ENCODE measurements at regions not wholly inside any gene's neighbourhood (a gene's known extent, or its start where the extent isn't known, plus 50 kb on each side); places are given as distances from the start of the nearest gene placed in this dataset.

GRCh38 chr6:792662-793061 is 99.7 kb upstream of the EXOC2 start:
- no peaks in the 10 kb centered on the region for H3K9me2 ChIP-seq (ENCODE audit: insufficient read depth)
- DNase-seq (ENCODE audit: low read depth, low spot score): no peak
- no peak overlapping the region for H3K9ac ChIP-seq (ENCODE audit: low read length)
- CTCF ChIA-PET: no interaction called here
- BruUV-seq (replicated peaks): no TSS peak
- RAD21 ChIA-PET (ENCODE audit: low non-redundant PET in 1 of 2, low total read pairs in 2 of 2, uncharacterized antibody in 2 of 2, unreplicated experiment in 2 of 2): no interaction called here
- H4K20me1 ChIP-seq (ENCODE audit: insufficient read depth): no peaks in the 10 kb centered on the region
- H3K4me3 ChIP-seq (replicated peaks in 1 of 2; ENCODE audit: low read depth in 1 of 2, low read length in 2 of 2): no peak overlapping the region
- no peak for ATAC-seq
- H2AFZ ChIP-seq (ENCODE audit: low read depth, low read length, poor library complexity, severe bottlenecking): no peak overlapping the region
- no peak overlapping the region for H3K27ac ChIP-seq (ENCODE audit: low read depth, low read length)
- H3K4me2 ChIP-seq (ENCODE audit: low read length): no peak overlapping the region
- H3K9me3 ChIP-seq (ENCODE audit: control insufficient read depth in 1 of 2, insufficient read depth in 1 of 2, low read depth in 1 of 2, low read length in 2 of 2): no peaks in the 10 kb centered on the region
- no peaks in the 10 kb centered on the region for H3K79me2 ChIP-seq (ENCODE audit: insufficient read depth, low read length)
- intact Hi-C loops (cut with micrococcal nuclease): no loop called here
- H3K36me3 ChIP-seq (ENCODE audit: control insufficient read depth in 1 of 2, insufficient read depth in 2 of 2, low read length in 2 of 2): no peaks in the 10 kb centered on the region
- TF ChIP-seq ZFX (IDR thresholded peaks at IDR 0.05): no peak
- no peaks in the 10 kb centered on the region for H3K4me1 ChIP-seq (ENCODE audit: control insufficient read depth in 1 of 2, insufficient read depth in 2 of 2, low read length in 2 of 2)
- POLR2A ChIA-PET: no interaction called here
- H3K27me3 ChIP-seq (ENCODE audit: insufficient read depth, low read length): peaks cover 22% of the 10 kb centered on the region

DNA sequence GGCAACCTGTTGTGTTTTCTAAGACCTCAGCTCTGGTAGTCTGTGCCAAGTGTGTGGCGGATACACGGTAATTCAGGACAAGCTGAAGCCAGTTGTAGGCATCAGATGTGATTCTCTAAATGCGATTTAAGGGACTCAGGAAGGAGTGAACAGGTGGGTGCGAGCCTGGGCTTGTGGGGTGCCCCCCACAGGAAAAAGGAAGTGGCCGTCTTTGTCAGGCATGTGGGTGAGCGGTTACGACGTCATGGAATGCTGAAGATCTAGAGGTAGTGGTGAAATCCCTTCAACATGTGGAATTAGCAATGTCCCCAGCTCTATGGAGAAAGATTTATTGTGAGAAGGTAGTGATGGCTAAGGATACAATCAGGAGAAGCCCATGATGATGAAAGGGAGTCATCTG is 95.1 kb upstream of the EXOC2 start:
- ATAC-seq: no peak
- DNase-seq (ENCODE audit: low read depth, low spot score): no peak
- no peak overlapping the region for H2AFZ ChIP-seq (ENCODE audit: low read depth, low read length, poor library complexity, severe bottlenecking)
- no peaks in the 10 kb centered on the region for H3K9me3 ChIP-seq (ENCODE audit: control insufficient read depth in 1 of 2, insufficient read depth in 1 of 2, low read depth in 1 of 2, low read length in 2 of 2)
- TF ChIP-seq ZBTB33 (IDR thresholded peaks at IDR 0.05; ENCODE audit: extremely low read depth, insufficient replicate concordance, low read length) (no peak), EZH2phosphoT487 (IDR thresholded peaks at IDR 0.05; ENCODE audit: borderline replicate concordance) (no peak), MAX (IDR thresholded peaks at IDR 0.05) (no peak), JUND (IDR thresholded peaks at IDR 0.05) (no peak), SIN3A (IDR thresholded peaks at IDR 0.05; ENCODE audit: low read depth) (no peak), ZNF274 (IDR thresholded peaks at IDR 0.05; ENCODE audit: low read depth, low read length) (no peak)
- TF ChIP-seq, protein P1, sequence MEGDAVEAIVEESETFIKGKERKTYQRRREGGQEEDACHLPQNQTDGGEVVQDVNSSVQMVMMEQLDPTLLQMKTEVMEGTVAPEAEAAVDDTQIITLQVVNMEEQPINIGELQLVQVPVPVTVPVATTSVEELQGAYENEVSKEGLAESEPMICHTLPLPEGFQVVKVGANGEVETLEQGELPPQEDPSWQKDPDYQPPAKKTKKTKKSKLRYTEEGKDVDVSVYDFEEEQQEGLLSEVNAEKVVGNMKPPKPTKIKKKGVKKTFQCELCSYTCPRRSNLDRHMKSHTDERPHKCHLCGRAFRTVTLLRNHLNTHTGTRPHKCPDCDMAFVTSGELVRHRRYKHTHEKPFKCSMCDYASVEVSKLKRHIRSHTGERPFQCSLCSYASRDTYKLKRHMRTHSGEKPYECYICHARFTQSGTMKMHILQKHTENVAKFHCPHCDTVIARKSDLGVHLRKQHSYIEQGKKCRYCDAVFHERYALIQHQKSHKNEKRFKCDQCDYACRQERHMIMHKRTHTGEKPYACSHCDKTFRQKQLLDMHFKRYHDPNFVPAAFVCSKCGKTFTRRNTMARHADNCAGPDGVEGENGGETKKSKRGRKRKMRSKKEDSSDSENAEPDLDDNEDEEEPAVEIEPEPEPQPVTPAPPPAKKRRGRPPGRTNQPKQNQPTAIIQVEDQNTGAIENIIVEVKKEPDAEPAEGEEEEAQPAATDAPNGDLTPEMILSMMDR (IDR thresholded peaks at IDR 0.05 in 2 of 3, conservative IDR thresholded peaks at IDR 0.05 in 1 of 3; ENCODE audit: borderline replicate concordance in 1 of 3, insufficient read depth in 1 of 3, low read depth in 2 of 3, low read length in 2 of 3): no peak
- TF ChIP-seq, protein P2, sequence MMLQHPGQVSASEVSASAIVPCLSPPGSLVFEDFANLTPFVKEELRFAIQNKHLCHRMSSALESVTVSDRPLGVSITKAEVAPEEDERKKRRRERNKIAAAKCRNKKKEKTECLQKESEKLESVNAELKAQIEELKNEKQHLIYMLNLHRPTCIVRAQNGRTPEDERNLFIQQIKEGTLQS (IDR thresholded peaks at IDR 0.05): no peak
- TF ChIP-seq, protein P3, sequence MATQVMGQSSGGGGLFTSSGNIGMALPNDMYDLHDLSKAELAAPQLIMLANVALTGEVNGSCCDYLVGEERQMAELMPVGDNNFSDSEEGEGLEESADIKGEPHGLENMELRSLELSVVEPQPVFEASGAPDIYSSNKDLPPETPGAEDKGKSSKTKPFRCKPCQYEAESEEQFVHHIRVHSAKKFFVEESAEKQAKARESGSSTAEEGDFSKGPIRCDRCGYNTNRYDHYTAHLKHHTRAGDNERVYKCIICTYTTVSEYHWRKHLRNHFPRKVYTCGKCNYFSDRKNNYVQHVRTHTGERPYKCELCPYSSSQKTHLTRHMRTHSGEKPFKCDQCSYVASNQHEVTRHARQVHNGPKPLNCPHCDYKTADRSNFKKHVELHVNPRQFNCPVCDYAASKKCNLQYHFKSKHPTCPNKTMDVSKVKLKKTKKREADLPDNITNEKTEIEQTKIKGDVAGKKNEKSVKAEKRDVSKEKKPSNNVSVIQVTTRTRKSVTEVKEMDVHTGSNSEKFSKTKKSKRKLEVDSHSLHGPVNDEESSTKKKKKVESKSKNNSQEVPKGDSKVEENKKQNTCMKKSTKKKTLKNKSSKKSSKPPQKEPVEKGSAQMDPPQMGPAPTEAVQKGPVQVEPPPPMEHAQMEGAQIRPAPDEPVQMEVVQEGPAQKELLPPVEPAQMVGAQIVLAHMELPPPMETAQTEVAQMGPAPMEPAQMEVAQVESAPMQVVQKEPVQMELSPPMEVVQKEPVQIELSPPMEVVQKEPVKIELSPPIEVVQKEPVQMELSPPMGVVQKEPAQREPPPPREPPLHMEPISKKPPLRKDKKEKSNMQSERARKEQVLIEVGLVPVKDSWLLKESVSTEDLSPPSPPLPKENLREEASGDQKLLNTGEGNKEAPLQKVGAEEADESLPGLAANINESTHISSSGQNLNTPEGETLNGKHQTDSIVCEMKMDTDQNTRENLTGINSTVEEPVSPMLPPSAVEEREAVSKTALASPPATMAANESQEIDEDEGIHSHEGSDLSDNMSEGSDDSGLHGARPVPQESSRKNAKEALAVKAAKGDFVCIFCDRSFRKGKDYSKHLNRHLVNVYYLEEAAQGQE (IDR thresholded peaks at IDR 0.05; ENCODE audit: low read depth): no peak
- H3K9me2 ChIP-seq (ENCODE audit: insufficient read depth): no peaks in the 10 kb centered on the region
- ChIA-PET CTCF (interaction anchor here (1.3 kb wide), 1 partner anchor 66 kb away, joined by 3 read pairs; no protein-coding TSS in a partner anchor), POLR2A (no interaction called here), RAD21 (ENCODE audit: low non-redundant PET in 1 of 2, low total read pairs in 2 of 2, uncharacterized antibody in 2 of 2, unreplicated experiment in 2 of 2) (no interaction called here)
- no peak overlapping the region for H3K9ac ChIP-seq (ENCODE audit: low read length)
- H3K79me2 ChIP-seq (ENCODE audit: insufficient read depth, low read length): no peaks in the 10 kb centered on the region
- no peak overlapping the region for H3K4me3 ChIP-seq (replicated peaks in 1 of 2; ENCODE audit: low read depth in 1 of 2, low read length in 2 of 2)
- no peak overlapping the region for H3K27ac ChIP-seq (ENCODE audit: low read depth, low read length)
- no TSS peak for BruUV-seq (replicated peaks)
- H3K4me1 ChIP-seq (ENCODE audit: control insufficient read depth in 1 of 2, insufficient read depth in 2 of 2, low read length in 2 of 2): no peaks in the 10 kb centered on the region
- intact Hi-C loops (cut with micrococcal nuclease): loop anchor here (5.0 to 10.0 kb wide), 2 partner anchors 163 to 601 kb away; no protein-coding TSS in a partner anchor
- H3K36me3 ChIP-seq (ENCODE audit: control insufficient read depth in 1 of 2, insufficient read depth in 2 of 2, low read length in 2 of 2): no peaks in the 10 kb centered on the region
- no peaks in the 10 kb centered on the region for H3K27me3 ChIP-seq (ENCODE audit: insufficient read depth, low read length)
- H3K4me2 ChIP-seq (ENCODE audit: low read length): no peak overlapping the region
- H4K20me1 ChIP-seq (ENCODE audit: insufficient read depth): no peaks in the 10 kb centered on the region
